Retinal pigment epithelial cell (primary cell): ENCODE measurements at regions not wholly inside any gene's neighbourhood (a gene's known extent, or its start where the extent isn't known, plus 50 kb on each side); places are given as distances from the start of the nearest gene placed in this dataset.

ENCODE experiments used
- DNase-seq: peaks from one replicate; pipeline ENCODE4 v3.0.0-alpha.2; 2010; ENCODE audit warnings: low read depth
- H3K4me3 ChIP-seq: 2 replicates; pipeline ENCODE4 v1.5.1; 2011; ENCODE audit warnings: mild to moderate bottlenecking, low read length, control low read depth, moderate library complexity
- CTCF ChIP-seq: conservative IDR thresholded peaks from 2 replicates; pipeline ENCODE4 v1.5.1; 2011; ENCODE audit warnings: low read depth, low read length, control low read depth, inconsistent platforms

- no peak overlapping the region for H3K4me3 ChIP-seq
- DNase-seq: no peak
- TF ChIP-seq CTCF: no peak
These were observed 539.3 kb upstream of the CDH5 start for GRCh38 chr16:65827231-65827630.

DNA sequence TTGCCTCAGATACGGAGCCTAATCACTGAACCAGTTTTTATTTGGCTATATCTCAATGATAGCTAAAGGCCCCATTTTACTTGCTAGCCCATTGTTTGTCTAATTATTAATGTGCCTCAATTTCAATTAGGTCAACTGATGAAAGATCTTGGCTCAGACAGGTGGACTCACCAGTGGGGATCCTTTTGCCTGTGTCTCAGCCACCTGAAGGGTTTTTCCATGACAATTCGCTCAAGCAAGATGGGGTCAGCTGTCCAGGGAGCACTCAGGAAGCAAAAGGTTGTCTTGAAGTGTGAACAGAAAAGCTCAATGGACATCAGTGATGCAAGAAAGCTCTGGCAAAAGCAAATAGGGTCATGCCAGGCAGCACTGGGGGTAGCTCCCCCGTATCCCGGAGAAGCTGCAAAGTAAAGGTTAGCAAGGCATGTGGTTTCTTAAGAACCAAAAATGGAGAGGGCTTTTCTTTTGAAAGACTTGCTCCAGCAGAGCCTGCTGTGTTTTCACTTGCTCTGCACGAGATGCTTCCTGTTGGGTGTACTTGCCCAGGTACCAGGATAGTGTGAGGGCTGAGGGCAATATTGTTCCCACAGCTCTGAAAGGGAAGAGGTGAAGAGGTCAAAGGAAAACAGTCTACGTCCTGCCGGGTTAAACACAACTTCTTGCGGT is 541.2 kb upstream of the CDH5 start:
- H3K4me3 ChIP-seq: no peak overlapping the region
- TF ChIP-seq CTCF: no peak
- DNase-seq: no peak

DNA sequence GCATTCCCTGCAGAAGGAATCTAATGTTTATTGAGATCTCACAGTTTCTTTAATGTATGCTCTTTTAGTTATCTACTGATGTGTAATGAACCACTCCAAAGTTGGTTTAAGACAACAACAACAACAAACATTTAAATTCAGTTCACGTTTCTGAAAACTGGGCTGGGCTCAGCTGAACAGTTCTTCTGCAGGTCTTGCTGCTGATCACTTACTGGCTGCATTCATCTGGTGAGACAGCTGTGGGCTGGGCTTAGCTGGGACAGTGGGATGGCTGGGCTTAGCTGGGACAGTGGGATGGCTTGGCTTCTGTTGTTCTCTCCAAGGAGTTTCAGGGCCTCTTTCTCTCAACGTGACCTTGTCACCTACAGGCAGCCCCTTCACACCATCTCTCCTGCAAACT is 544.3 kb upstream of the CDH5 start:
- no peak overlapping the region for H3K4me3 ChIP-seq
- no peak for TF ChIP-seq CTCF
- DNase-seq: no peak

DNA sequence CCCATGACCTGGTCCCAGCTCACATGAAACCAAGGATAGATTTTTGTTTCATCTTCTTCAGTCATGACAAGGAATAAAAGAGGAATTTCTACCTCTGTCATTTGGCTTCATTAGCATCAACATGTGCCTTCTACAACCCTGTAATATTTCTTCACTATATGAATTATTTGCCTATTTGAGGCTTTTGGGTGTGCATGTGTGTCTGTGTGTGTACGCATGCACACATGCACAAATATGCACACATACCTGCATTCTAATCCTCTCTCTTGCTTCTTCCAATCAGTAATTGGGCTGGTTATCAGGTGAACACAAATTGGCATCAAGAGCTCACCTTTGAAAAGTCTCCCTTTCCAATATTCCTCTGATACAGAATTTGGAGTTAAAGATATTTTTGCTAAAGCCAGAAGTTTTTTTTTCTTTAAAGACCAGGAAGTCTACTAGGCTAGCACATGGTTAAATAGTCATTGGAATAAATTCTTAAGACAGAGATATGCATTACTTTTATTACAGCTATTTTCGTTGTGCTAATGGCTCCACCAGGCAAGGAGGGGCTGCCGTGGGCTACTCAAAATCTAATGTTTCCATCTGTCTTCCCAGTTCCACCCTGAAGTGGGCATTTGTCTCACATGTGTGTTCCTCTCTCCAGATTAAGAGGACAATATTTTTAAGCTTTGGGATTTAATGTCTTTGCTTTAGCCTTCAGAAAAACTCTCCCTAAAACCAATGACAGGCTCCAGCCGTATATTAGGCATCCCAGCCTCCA is 547.2 kb upstream of the CDH5 start:
- H3K4me3 ChIP-seq: no peak overlapping the region
- no peak for DNase-seq
- TF ChIP-seq CTCF: no peak

GRCh38 chr16:65817799-65818198 is 548.7 kb upstream of the CDH5 start:
- H3K4me3 ChIP-seq: no peak overlapping the region
- DNase-seq: no peak
- TF ChIP-seq CTCF: no peak

- no peak overlapping the region for H3K4me3 ChIP-seq
- DNase-seq: no peak
- TF ChIP-seq CTCF: no peak
These were observed 549.4 kb upstream of the CDH5 start for GRCh38 chr16:65817066-65817465.

- TF ChIP-seq CTCF: no peak
- DNase-seq: no peak
These were observed 549.9 kb upstream of the CDH5 start for GRCh38 chr16:65816556-65816955.

More at GRCh38 chr16:65816556-65816955, 549.9 kb upstream of the CDH5 start:
- H3K4me3 ChIP-seq: no peak overlapping the region
